Transverse colon (tissue), 4 donors: ENCODE measurements at regions not wholly inside any gene's neighbourhood (a gene's known extent, or its start where the extent isn't known, plus 50 kb on each side); places are given as distances from the start of the nearest gene placed in this dataset.
"Not testable (repeated sequence)": the region's sequence is repeated elsewhere in the genome, so short reads cannot be mapped to it uniquely, and the experiment has no call there.

ENCODE experiments used
- EP300 ChIP-seq: sonication (generic); formaldehyde crosslinking; IDR thresholded peaks from one replicate; pipeline ENCODE4 v1.6.1; 2017; ENCODE audit warnings: antibody characterized with exemption, low read depth
- POLR2A ChIP-seq: fragments of 450-650 bp; IDR thresholded peaks from one replicate; pipeline ENCODE4 v1.6.1; 2016; ENCODE audit warnings: antibody characterized with exemption, mild to moderate bottlenecking, moderate library complexity
- POLR2AphosphoS5 ChIP-seq, 3 donors: sonication (generic); formaldehyde crosslinking; IDR thresholded peaks; one replicate each; pipeline ENCODE4 v1.6.1; 2016; ENCODE audit warnings: antibody characterized with exemption in 3 of 3
- TF ChIP-seq, protein P1 (sequence below), 5 experiments: fragments of 200-600 bp in 3 of 5; fragments of 450-650 bp in 2 of 5; sonication (generic) in 3 of 5; IDR thresholded peaks; 1 replicate in 2 of 5; 2 replicates in 3 of 5; pipeline ENCODE4 v1.5.1; 2016 to 2017; ENCODE audit warnings: antibody characterized with exemption in 5 of 5, inconsistent platforms in 3 of 5, mild to moderate bottlenecking in 2 of 5, moderate library complexity in 1 of 5

DNA sequence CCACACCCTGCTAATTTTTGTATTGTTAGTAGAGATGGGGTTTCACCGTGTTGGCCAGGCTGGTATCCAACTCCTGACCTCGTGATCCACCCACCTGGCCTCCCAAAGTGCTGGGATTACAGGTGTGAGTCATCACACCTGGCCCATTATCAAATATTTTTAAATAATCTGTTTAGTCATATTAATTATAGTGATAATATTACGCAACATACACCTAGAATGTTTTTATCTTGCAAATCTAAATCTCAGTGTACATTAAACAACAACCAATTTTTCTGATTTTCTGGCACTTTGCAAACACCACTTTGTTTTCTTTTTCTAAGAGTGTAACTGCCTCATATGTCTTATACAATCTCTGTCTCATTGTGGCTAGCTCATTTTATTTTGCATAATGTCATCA, 115.9 kb downstream of the ZNF100 start:
- TF ChIP-seq, protein P1, sequence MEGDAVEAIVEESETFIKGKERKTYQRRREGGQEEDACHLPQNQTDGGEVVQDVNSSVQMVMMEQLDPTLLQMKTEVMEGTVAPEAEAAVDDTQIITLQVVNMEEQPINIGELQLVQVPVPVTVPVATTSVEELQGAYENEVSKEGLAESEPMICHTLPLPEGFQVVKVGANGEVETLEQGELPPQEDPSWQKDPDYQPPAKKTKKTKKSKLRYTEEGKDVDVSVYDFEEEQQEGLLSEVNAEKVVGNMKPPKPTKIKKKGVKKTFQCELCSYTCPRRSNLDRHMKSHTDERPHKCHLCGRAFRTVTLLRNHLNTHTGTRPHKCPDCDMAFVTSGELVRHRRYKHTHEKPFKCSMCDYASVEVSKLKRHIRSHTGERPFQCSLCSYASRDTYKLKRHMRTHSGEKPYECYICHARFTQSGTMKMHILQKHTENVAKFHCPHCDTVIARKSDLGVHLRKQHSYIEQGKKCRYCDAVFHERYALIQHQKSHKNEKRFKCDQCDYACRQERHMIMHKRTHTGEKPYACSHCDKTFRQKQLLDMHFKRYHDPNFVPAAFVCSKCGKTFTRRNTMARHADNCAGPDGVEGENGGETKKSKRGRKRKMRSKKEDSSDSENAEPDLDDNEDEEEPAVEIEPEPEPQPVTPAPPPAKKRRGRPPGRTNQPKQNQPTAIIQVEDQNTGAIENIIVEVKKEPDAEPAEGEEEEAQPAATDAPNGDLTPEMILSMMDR (IDR thresholded peaks at IDR 0.05) = not testable (repeated sequence)
- not testable (repeated sequence) for TF ChIP-seq EP300; POLR2A; POLR2AphosphoS5 (IDR thresholded peaks at IDR 0.05)
